Liver (tissue), 8 donors: ENCODE measurements at regions not wholly inside any gene's neighbourhood (a gene's known extent, or its start where the extent isn't known, plus 50 kb on each side); places are given as distances from the start of the nearest gene placed in this dataset.

Experiments
- DNase-seq: peaks from one replicate; pipeline ENCODE4 v3.0.0-alpha.2; 2017; ENCODE audit warnings: low spot score
- H3K27ac ChIP-seq, 2 donors: one replicate each; pipeline ENCODE4 v1.7.0; 2013; ENCODE audit warnings: inconsistent platforms in 2 of 2, low read length in 2 of 2, control low read depth in 1 of 2, low read depth in 1 of 2, mild to moderate bottlenecking in 1 of 2
- H3K27me3 ChIP-seq, 4 donors: one replicate each; pipeline versions ENCODE4 v1.6.1 to v1.7.0; 2013; ENCODE audit warnings: low read length in 3 of 4, inconsistent platforms in 1 of 4, mild to moderate bottlenecking in 1 of 4, moderate library complexity in 1 of 4; ENCODE audit not compliant: control insufficient read depth in 4 of 4, insufficient read depth in 4 of 4
- H3K36me3 ChIP-seq, 4 donors: one replicate each; pipeline versions ENCODE4 v1.6.1 to v1.7.0; 2013; ENCODE audit warnings: low read length in 3 of 4, mild to moderate bottlenecking in 3 of 4, low read depth in 1 of 4, moderate library complexity in 1 of 4; ENCODE audit not compliant: control insufficient read depth in 4 of 4, insufficient read depth in 3 of 4
- H3K4me1 ChIP-seq, 4 donors: one replicate each; pipeline versions ENCODE4 v1.6.1 to v1.7.0; 2013; ENCODE audit warnings: low read length in 3 of 4, mild to moderate bottlenecking in 3 of 4, moderate library complexity in 1 of 4; ENCODE audit not compliant: control insufficient read depth in 4 of 4, insufficient read depth in 4 of 4
- H3K4me3 ChIP-seq, 3 donors: one replicate each; pipeline versions ENCODE4 v1.6.1 to v1.7.0; 2013; ENCODE audit warnings: low read length in 3 of 3, control low read depth in 1 of 3, low read depth in 1 of 3, mild to moderate bottlenecking in 1 of 3
- H3K9ac ChIP-seq, 2 donors: one replicate each; pipeline ENCODE4 v1.7.0; 2013; ENCODE audit warnings: low read length in 2 of 2, mild to moderate bottlenecking in 2 of 2, moderate library complexity in 2 of 2, control low read depth in 1 of 2, low read depth in 1 of 2
- H3K9me3 ChIP-seq, 4 donors: one replicate each; pipeline versions ENCODE4 v1.6.1 to v1.7.0; 2013; ENCODE audit warnings: low read length in 3 of 4; ENCODE audit not compliant: control insufficient read depth in 4 of 4
- ATF3 ChIP-seq: IDR thresholded peaks from 2 replicates; pipeline ENCODE4 v1.6.1; 2016; ENCODE audit warnings: antibody characterized with exemption
- CTCF ChIP-seq: fragments of 150-350 bp; IDR thresholded peaks from 2 replicates; pipeline ENCODE4 v1.5.1; 2017; ENCODE audit warnings: improper control_type of control experiment, low read depth, low read length; ENCODE audit not compliant: missing input control
- EGR1 ChIP-seq, 2 donors: IDR thresholded peaks; 2 replicates each; pipeline ENCODE4 v1.6.1; 2016 to 2018; ENCODE audit warnings: antibody characterized with exemption in 2 of 2, low read depth in 2 of 2
- FOXA1 ChIP-seq: IDR thresholded peaks from 2 replicates; pipeline ENCODE4 v1.6.1; 2016; ENCODE audit warnings: antibody characterized with exemption
- FOXA2 ChIP-seq: IDR thresholded peaks from 2 replicates; pipeline ENCODE4 v1.6.1; 2016; ENCODE audit warnings: antibody characterized with exemption
- GABPA ChIP-seq, 2 donors: IDR thresholded peaks in 1 of 2; conservative IDR thresholded peaks in 1 of 2; 2 replicates each; pipeline ENCODE4 v1.6.1; 2016; ENCODE audit warnings: antibody characterized with exemption in 2 of 2, mild to moderate bottlenecking in 1 of 2, moderate library complexity in 1 of 2
- HNF4G ChIP-seq: IDR thresholded peaks from 2 replicates; pipeline ENCODE4 v1.6.1; 2016; ENCODE audit warnings: antibody characterized with exemption
- JUND ChIP-seq, 2 donors: IDR thresholded peaks; 2 replicates each; pipeline ENCODE4 v1.6.1; 2016; ENCODE audit warnings: antibody characterized with exemption in 2 of 2
- MAX ChIP-seq: IDR thresholded peaks from 2 replicates; pipeline ENCODE4 v1.6.1; 2016; ENCODE audit warnings: antibody characterized with exemption
- NR2F2 ChIP-seq: IDR thresholded peaks from 2 replicates; pipeline ENCODE4 v1.6.1; 2016; ENCODE audit warnings: antibody characterized with exemption
- RAD21 ChIP-seq, 2 donors: IDR thresholded peaks; 2 replicates each; pipeline ENCODE4 v1.6.1; 2016; ENCODE audit warnings: antibody characterized with exemption in 2 of 2, mild to moderate bottlenecking in 2 of 2
- REST ChIP-seq: IDR thresholded peaks from 2 replicates; pipeline ENCODE4 v1.6.1; 2016; ENCODE audit warnings: antibody characterized with exemption, mild to moderate bottlenecking
- RXRA ChIP-seq, 2 donors: IDR thresholded peaks; 2 replicates each; pipeline ENCODE4 v1.6.1; 2017 to 2018; ENCODE audit warnings: antibody characterized with exemption in 2 of 2, mild to moderate bottlenecking in 1 of 2
- SP1 ChIP-seq: IDR thresholded peaks from 2 replicates; pipeline ENCODE4 v1.6.1; 2018; ENCODE audit warnings: antibody characterized with exemption, mild to moderate bottlenecking
- TAF1 ChIP-seq: conservative IDR thresholded peaks from 2 replicates; pipeline ENCODE4 v1.6.1; 2016; ENCODE audit warnings: antibody characterized with exemption, mild to moderate bottlenecking
- YY1 ChIP-seq: IDR thresholded peaks from 2 replicates; pipeline ENCODE4 v1.6.1; 2016; ENCODE audit warnings: antibody characterized with exemption, mild to moderate bottlenecking
- ZBTB33 ChIP-seq: IDR thresholded peaks from 2 replicates; pipeline ENCODE4 v1.6.1; 2016; ENCODE audit warnings: antibody characterized with exemption
- WGBS: extraction: QIAGEN DNeasy Blood & Tissue Kit; methylation state at CpG from one replicate; pipeline ENCODE4 v1.1.7; 2013; 5-methylcytosine and 5-hydroxymethylcytosine counted together
- donor health status: healthy.
- donor health status: healthy.
- donor health status: healthy.
- donor health status: healthy.
- donor health status: healthy.

GRCh38 chr2:5148392-5149085 lies 543.6 kb upstream of the SOX11 start:
- no peaks in the 10 kb centered on the region for H3K27me3 ChIP-seq
- no peaks in the 10 kb centered on the region for H3K36me3 ChIP-seq
- no peak overlapping the region for H3K9ac ChIP-seq
- no peak for DNase-seq
- no peak overlapping the region for H3K27ac ChIP-seq
- H3K9me3 ChIP-seq, result peaks cover 0 to under 1% (median 0%) of the 10 kb centered on the region in 4 donors
- H3K4me3 ChIP-seq, result no peak overlapping the region
- H3K4me1 ChIP-seq, result no peaks in the 10 kb centered on the region
- TF ChIP-seq ZBTB33 (no peak), HNF4G (no peak), CTCF (no peak), RAD21 (IDR thresholded peaks at IDR 0.05) (no peak), NR2F2 (no peak), FOXA2 (no peak), ATF3 (no peak), YY1 (no peak), JUND (IDR thresholded peaks at IDR 0.05) (no peak), GABPA (IDR thresholded peaks at IDR 0.05 in 1 of 2, conservative IDR thresholded peaks at IDR 0.05 in 1 of 2) (no peak), RXRA (IDR thresholded peaks at IDR 0.05) (no peak), REST (no peak), EGR1 (IDR thresholded peaks at IDR 0.05; ENCODE audit: low read depth in 2 of 2) (no peak)
- 67% methylated on average over 5 of the region's 5 CpGs for WGBS

- no peaks in the 10 kb centered on the region for H3K36me3 ChIP-seq
- H3K9ac ChIP-seq, result no peak overlapping the region
- 65% methylated on average over 5 of the region's 5 CpGs for WGBS
- peaks cover 0 to 4% (median 0%) of the 10 kb centered on the region in 4 donors for H3K9me3 ChIP-seq
- H3K4me1 ChIP-seq, result no peaks in the 10 kb centered on the region
- no peak overlapping the region for H3K27ac ChIP-seq
- no peak for DNase-seq
- no peaks in the 10 kb centered on the region for H3K27me3 ChIP-seq
- no peak overlapping the region for H3K4me3 ChIP-seq
- no peak for TF ChIP-seq CTCF
- TF ChIP-seq TAF1, result no peak
- no peak for TF ChIP-seq NR2F2
- TF ChIP-seq FOXA1, result no peak
- no peak for TF ChIP-seq MAX
- no peak for TF ChIP-seq RXRA (IDR thresholded peaks at IDR 0.05)
- TF ChIP-seq RAD21 (IDR thresholded peaks at IDR 0.05), result no peak
- no peak for TF ChIP-seq FOXA2
- TF ChIP-seq HNF4G, result no peak
- no peak for TF ChIP-seq JUND (IDR thresholded peaks at IDR 0.05)
- TF ChIP-seq SP1, result no peak
- TF ChIP-seq ZBTB33, result no peak
Measured at GRCh38 chr2:5150871-5151270, 541.3 kb upstream of the SOX11 start.
